ENCODE measurements at regions not wholly inside any gene's neighbourhood (a gene's known extent, or its start where the extent isn't known, plus 50 kb on each side); places are given as distances from the start of the nearest gene placed in this dataset.

DNA sequence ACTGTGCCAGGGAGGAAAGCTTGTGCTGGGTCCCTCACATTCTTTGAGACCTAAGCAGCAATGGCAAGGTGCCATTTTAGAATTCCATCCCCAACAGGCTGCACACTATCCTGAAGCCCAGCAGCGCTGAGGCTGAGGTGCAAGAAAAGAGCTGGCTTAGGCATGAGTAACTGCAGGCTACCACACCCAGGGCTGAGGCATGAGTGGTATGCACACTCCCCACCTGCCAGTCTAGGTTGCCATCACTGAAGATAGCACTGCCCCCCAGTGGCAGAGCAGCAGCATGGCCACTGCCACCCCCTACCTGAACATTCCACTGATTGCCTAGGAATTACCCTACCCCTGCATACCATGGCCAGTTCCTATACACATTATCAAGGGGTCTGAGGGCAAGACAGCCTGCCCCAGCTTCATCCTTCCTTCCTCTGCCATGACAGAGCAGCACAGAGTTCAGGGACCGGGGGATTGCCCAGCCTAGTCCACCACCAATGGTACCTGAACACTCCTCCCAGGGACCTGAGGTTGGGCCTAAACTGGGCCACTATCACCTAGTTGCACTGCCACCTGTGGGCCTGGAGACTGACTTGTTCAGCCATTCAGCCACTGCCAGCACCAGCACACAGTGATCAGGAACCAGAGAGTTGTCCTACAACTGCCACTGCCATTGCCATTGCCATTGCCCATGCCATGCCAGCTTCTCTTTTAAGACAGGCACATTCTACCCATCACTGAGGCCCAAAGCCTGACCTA is 129.8 kb downstream of the SATB1 start:
- WGBS = 77% methylated on average over 2 of the region's 2 CpGs
- DNase-seq (ENCODE audit: low read depth in 6 of 9, low spot score in 9 of 9) = peak in 4 of 9 donors; percentile 7 to 33 (median 20)

DNA sequence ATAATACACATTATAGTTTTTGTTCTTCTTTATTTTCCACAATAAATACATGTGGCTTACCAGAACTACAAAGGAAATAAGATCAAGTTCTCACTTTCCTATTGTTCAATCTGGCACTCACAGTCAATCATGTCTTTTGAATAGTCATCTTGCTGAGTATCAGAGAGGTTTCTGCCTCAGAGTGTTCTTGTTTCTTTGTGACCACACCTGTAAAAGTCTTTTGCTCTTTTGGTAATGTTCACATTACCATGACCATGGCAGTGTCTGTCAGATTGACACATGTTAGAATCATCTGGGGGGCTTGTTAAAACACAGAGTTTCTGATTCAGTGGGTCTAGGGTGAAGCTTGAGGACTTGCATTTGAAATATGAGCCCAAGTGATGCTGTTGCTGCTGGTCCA is 135.0 kb downstream of the SATB1 start:
- Histone ChIP-seq H3K27me3 (ENCODE audit: control insufficient read depth in 2 of 2, insufficient read depth in 1 of 2, low read length in 1 of 2) (no peaks in the 10 kb centered on the region), H3K36me3 (ENCODE audit: control insufficient read depth in 2 of 2, insufficient read depth in 2 of 2, low read length in 1 of 2) (no peaks in the 10 kb centered on the region), H3K4me3 (ENCODE audit: low read length in 2 of 2) (no peak overlapping the region), H3K9me3 (ENCODE audit: control insufficient read depth in 2 of 2, insufficient read depth in 1 of 2, low read length in 1 of 2) (peaks cover 0 to under 1% of the 10 kb centered on the region in 2 donors), H3K4me1 (ENCODE audit: control insufficient read depth in 2 of 2, insufficient read depth in 2 of 2, low read length in 2 of 2) (no peaks in the 10 kb centered on the region), H3K27ac (ENCODE audit: low read depth in 1 of 2, low read length in 1 of 2) (no peak overlapping the region)
- no peak for DNase-seq (ENCODE audit: low read depth in 6 of 9, low spot score in 9 of 9)

More for the DNA sequence above, 129.8 kb downstream of the SATB1 start:
- no peaks in the 10 kb centered on the region for H3K27me3 ChIP-seq (ENCODE audit: control insufficient read depth in 2 of 2, insufficient read depth in 1 of 2, low read length in 1 of 2)
- no peaks in the 10 kb centered on the region for H3K4me1 ChIP-seq (ENCODE audit: control insufficient read depth in 2 of 2, insufficient read depth in 2 of 2, low read length in 2 of 2)
- no peaks in the 10 kb centered on the region for H3K36me3 ChIP-seq (ENCODE audit: control insufficient read depth in 2 of 2, insufficient read depth in 2 of 2, low read length in 1 of 2)
- H3K4me3 ChIP-seq (ENCODE audit: low read length in 2 of 2) = no peak overlapping the region
- H3K27ac ChIP-seq (ENCODE audit: low read depth in 1 of 2, low read length in 1 of 2) = no peak overlapping the region
- peaks cover 0 to 9% of the 10 kb centered on the region in 2 donors for H3K9me3 ChIP-seq (ENCODE audit: control insufficient read depth in 2 of 2, insufficient read depth in 1 of 2, low read length in 1 of 2)

DNA sequence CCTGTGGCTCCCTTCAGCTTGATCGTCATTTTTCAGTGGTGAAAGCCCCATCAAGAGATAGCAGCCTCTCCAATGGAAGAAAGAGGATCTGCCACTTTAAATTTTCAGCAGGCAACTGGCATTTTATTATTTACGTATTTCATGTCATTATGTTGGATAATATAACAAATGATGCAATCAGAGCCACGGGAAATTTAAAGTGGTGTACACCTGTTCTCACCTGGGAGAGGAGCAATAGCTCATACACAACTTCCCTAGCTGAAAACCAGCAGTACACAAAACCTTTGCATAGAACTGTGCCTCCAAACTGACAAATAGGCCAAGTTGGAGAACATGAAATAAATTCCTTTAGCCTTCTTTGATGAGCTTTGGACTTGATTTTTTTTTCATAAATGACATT is 136.9 kb downstream of the SATB1 start:
- no peaks in the 10 kb centered on the region for H3K9me3 ChIP-seq (ENCODE audit: control insufficient read depth in 2 of 2, insufficient read depth in 1 of 2, low read length in 1 of 2)
- no peak for DNase-seq (ENCODE audit: low read depth in 6 of 9, low spot score in 9 of 9)

DNA sequence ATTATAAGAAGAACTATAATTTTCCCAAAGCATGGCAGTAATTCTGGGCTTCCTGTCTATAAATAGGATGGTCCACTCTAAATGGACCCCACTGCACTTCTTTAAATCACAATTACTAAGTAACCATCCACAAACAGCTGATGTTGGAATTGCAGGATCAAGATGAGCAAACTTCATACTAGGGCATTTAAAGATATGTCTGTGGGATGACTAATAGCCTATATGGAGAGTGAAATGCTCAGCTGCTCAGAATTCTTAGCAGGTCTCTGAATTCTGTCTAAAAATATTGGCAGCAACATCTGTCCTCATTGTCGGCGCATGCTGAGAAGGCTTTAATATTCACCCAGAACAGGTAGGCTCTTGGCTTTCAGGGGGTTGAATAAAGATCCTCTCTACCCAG is 140.4 kb downstream of the SATB1 start:
- Histone ChIP-seq H3K36me3 (ENCODE audit: control insufficient read depth in 2 of 2, insufficient read depth in 2 of 2, low read length in 1 of 2) (no peaks in the 10 kb centered on the region), H3K27me3 (ENCODE audit: control insufficient read depth in 2 of 2, insufficient read depth in 1 of 2, low read length in 1 of 2) (no peaks in the 10 kb centered on the region), H3K9me3 (ENCODE audit: control insufficient read depth in 2 of 2, insufficient read depth in 1 of 2, low read length in 1 of 2) (no peaks in the 10 kb centered on the region), H3K4me1 (ENCODE audit: control insufficient read depth in 2 of 2, insufficient read depth in 2 of 2, low read length in 2 of 2) (no peaks in the 10 kb centered on the region), H3K4me3 (ENCODE audit: low read length in 2 of 2) (no peak overlapping the region), H3K27ac (ENCODE audit: low read depth in 1 of 2, low read length in 1 of 2) (no peak overlapping the region)
- WGBS = over 99% methylated on average over 2 of the region's 2 CpGs
- no peak for DNase-seq (ENCODE audit: low read depth in 6 of 9, low spot score in 9 of 9)

More for the DNA sequence above, 136.9 kb downstream of the SATB1 start:
- H3K4me1 ChIP-seq (ENCODE audit: control insufficient read depth in 2 of 2, insufficient read depth in 2 of 2, low read length in 2 of 2) = no peaks in the 10 kb centered on the region
- H3K27ac ChIP-seq (ENCODE audit: low read depth in 1 of 2, low read length in 1 of 2) = no peak overlapping the region
- no peaks in the 10 kb centered on the region for H3K27me3 ChIP-seq (ENCODE audit: control insufficient read depth in 2 of 2, insufficient read depth in 1 of 2, low read length in 1 of 2)
- no peaks in the 10 kb centered on the region for H3K36me3 ChIP-seq (ENCODE audit: control insufficient read depth in 2 of 2, insufficient read depth in 2 of 2, low read length in 1 of 2)
- H3K4me3 ChIP-seq (ENCODE audit: low read length in 2 of 2) = no peak overlapping the region
- 93% methylated on average over 3 of the region's 3 CpGs for WGBS

DNA sequence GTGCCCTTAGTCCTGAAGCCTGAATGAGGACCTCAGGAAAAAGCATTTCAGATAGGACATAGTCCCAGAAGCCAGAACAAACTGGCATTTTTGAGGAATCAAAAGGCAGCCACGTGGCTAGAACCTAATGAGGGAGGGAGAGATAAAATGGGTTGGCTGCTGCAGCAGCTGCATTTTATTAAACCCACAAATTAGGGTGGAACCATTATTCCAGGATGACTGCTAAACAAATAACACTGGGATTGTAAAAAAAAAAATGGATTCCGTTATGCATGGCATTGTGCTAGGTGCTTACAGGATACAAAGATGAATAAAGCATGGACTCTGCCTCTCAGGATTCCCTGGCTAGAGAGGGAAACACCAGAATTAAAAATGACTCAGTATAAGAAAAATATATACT is 141.5 kb downstream of the SATB1 start:
- H3K9me3 ChIP-seq (ENCODE audit: control insufficient read depth in 2 of 2, insufficient read depth in 1 of 2, low read length in 1 of 2) = no peaks in the 10 kb centered on the region
- 91% methylated on average over 2 of the region's 2 CpGs for WGBS
- no peaks in the 10 kb centered on the region for H3K4me1 ChIP-seq (ENCODE audit: control insufficient read depth in 2 of 2, insufficient read depth in 2 of 2, low read length in 2 of 2)
- no peak overlapping the region for H3K4me3 ChIP-seq (ENCODE audit: low read length in 2 of 2)
- H3K36me3 ChIP-seq (ENCODE audit: control insufficient read depth in 2 of 2, insufficient read depth in 2 of 2, low read length in 1 of 2) = no peaks in the 10 kb centered on the region
- no peak for DNase-seq (ENCODE audit: low read depth in 6 of 9, low spot score in 9 of 9)
- no peak overlapping the region for H3K27ac ChIP-seq (ENCODE audit: low read depth in 1 of 2, low read length in 1 of 2)
- H3K27me3 ChIP-seq (ENCODE audit: control insufficient read depth in 2 of 2, insufficient read depth in 1 of 2, low read length in 1 of 2) = no peaks in the 10 kb centered on the region

GRCh38 chr3:18282507-18282906 is 142.6 kb downstream of the SATB1 start:
- Histone ChIP-seq H3K4me1 (ENCODE audit: control insufficient read depth in 2 of 2, insufficient read depth in 2 of 2, low read length in 2 of 2) (no peaks in the 10 kb centered on the region), H3K36me3 (ENCODE audit: control insufficient read depth in 2 of 2, insufficient read depth in 2 of 2, low read length in 1 of 2) (no peaks in the 10 kb centered on the region), H3K27ac (ENCODE audit: low read depth in 1 of 2, low read length in 1 of 2) (no peak overlapping the region), H3K27me3 (ENCODE audit: control insufficient read depth in 2 of 2, insufficient read depth in 1 of 2, low read length in 1 of 2) (no peaks in the 10 kb centered on the region), H3K9me3 (ENCODE audit: control insufficient read depth in 2 of 2, insufficient read depth in 1 of 2, low read length in 1 of 2) (no peaks in the 10 kb centered on the region), H3K4me3 (ENCODE audit: low read length in 2 of 2) (no peak overlapping the region)
- no peak for DNase-seq (ENCODE audit: low read depth in 6 of 9, low spot score in 9 of 9)
- 90% methylated on average over 2 of the region's 2 CpGs for WGBS

DNA sequence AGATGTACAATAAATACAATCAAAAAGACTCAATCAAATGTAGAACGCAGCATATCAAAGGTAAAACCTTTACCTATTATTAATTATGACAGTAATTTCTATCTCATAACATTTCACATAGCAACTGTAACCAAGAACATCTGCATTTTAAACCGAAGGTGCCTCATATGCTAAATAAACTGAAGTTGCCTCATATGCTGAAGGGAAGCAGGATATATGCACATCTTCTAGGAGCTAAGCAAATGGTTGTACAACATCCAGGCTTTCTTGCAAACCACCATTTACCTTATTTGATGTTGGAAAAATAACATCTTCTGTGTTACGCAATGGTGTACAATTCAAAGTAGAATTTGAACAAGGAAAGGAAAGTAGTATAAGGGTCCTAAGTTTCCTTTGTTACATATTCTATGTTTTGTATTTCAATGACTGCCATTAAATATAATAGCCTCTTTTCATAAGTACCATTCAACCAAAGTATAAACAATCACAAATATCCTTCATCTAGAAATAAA is 145.9 kb downstream of the SATB1 start:
- DNase-seq (ENCODE audit: low read depth in 6 of 9, low spot score in 9 of 9) = no peak

DNA sequence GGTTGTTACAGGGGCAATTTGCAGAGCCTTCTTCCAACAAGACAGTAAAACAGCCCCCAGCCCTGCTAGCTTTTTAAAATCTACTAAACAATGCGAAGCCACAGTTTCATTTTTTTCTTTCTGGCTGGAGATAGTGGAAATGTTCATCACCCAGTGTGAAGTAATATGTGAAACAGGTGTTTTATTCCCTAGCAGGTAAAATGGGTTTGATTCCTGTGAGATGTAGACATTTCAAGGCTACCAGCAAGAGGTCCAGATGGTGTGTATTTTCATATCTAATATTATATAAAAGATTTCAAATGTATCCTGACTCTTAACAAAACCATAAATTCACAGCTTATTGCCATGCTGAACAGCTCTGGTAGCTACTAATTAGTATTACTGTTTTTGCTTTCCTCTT is 160.3 kb downstream of the SATB1 start:
- 100% methylated on average over 1 of the region's 1 CpG for WGBS
- Histone ChIP-seq H3K9me3 (ENCODE audit: control insufficient read depth in 2 of 2, insufficient read depth in 1 of 2, low read length in 1 of 2) (no peaks in the 10 kb centered on the region), H3K27me3 (ENCODE audit: control insufficient read depth in 2 of 2, insufficient read depth in 1 of 2, low read length in 1 of 2) (no peaks in the 10 kb centered on the region), H3K4me3 (ENCODE audit: low read length in 2 of 2) (no peak overlapping the region), H3K27ac (ENCODE audit: low read depth in 1 of 2, low read length in 1 of 2) (no peak overlapping the region), H3K36me3 (ENCODE audit: control insufficient read depth in 2 of 2, insufficient read depth in 2 of 2, low read length in 1 of 2) (no peaks in the 10 kb centered on the region), H3K4me1 (ENCODE audit: control insufficient read depth in 2 of 2, insufficient read depth in 2 of 2, low read length in 2 of 2) (no peaks in the 10 kb centered on the region)
- no peak for DNase-seq (ENCODE audit: low read depth in 6 of 9, low spot score in 9 of 9)

More for the DNA sequence above, 145.9 kb downstream of the SATB1 start:
- no peaks in the 10 kb centered on the region for H3K27me3 ChIP-seq (ENCODE audit: control insufficient read depth in 2 of 2, insufficient read depth in 1 of 2, low read length in 1 of 2)
- 97% methylated on average over 3 of the region's 3 CpGs for WGBS
- no peak overlapping the region for H3K4me3 ChIP-seq (ENCODE audit: low read length in 2 of 2)
- no peaks in the 10 kb centered on the region for H3K36me3 ChIP-seq (ENCODE audit: control insufficient read depth in 2 of 2, insufficient read depth in 2 of 2, low read length in 1 of 2)
- H3K27ac ChIP-seq (ENCODE audit: low read depth in 1 of 2, low read length in 1 of 2) = no peak overlapping the region
- no peaks in the 10 kb centered on the region for H3K4me1 ChIP-seq (ENCODE audit: control insufficient read depth in 2 of 2, insufficient read depth in 2 of 2, low read length in 2 of 2)
- no peaks in the 10 kb centered on the region for H3K9me3 ChIP-seq (ENCODE audit: control insufficient read depth in 2 of 2, insufficient read depth in 1 of 2, low read length in 1 of 2)

- H3K9me3 ChIP-seq (ENCODE audit: control insufficient read depth in 2 of 2, insufficient read depth in 1 of 2, low read length in 1 of 2) = no peaks in the 10 kb centered on the region
- no peaks in the 10 kb centered on the region for H3K27me3 ChIP-seq (ENCODE audit: control insufficient read depth in 2 of 2, insufficient read depth in 1 of 2, low read length in 1 of 2)
- no peak overlapping the region for H3K27ac ChIP-seq (ENCODE audit: low read depth in 1 of 2, low read length in 1 of 2)
- H3K36me3 ChIP-seq (ENCODE audit: control insufficient read depth in 2 of 2, insufficient read depth in 2 of 2, low read length in 1 of 2) = no peaks in the 10 kb centered on the region
- 96% methylated on average over 2 of the region's 2 CpGs for WGBS
- no peak overlapping the region for H3K4me3 ChIP-seq (ENCODE audit: low read length in 2 of 2)
- no peak for DNase-seq (ENCODE audit: low read depth in 6 of 9, low spot score in 9 of 9)
- H3K4me1 ChIP-seq (ENCODE audit: control insufficient read depth in 2 of 2, insufficient read depth in 2 of 2, low read length in 2 of 2) = no peaks in the 10 kb centered on the region
Measured at GRCh38 chr3:18264361-18264760, 160.8 kb downstream of the SATB1 start.

Measured in thymus (tissue), 11 donors.